Fibroblast of lung (primary cell): ENCODE measurements at regions not wholly inside any gene's neighbourhood (a gene's known extent, or its start where the extent isn't known, plus 50 kb on each side); places are given as distances from the start of the nearest gene placed in this dataset.

Experiments
- EZH2 ChIP-seq: IDR thresholded peaks from 2 replicates; pipeline ENCODE4 v1.5.1; 2012; ENCODE audit warnings: low read length, control low read depth, mild to moderate bottlenecking; ENCODE audit errors: missing control alignments
- TF ChIP-seq, protein P1 (sequence below), 2 donors: IDR thresholded peaks in 1 of 2; conservative IDR thresholded peaks in 1 of 2; 1 replicate in 1 of 2; 2 replicates in 1 of 2; pipeline ENCODE4 v1.5.1; 2011 to 2012; ENCODE audit warnings: low read length in 2 of 2, control low read depth in 1 of 2, inconsistent platforms in 1 of 2, low read depth in 1 of 2, mild to moderate bottlenecking in 1 of 2

DNA sequence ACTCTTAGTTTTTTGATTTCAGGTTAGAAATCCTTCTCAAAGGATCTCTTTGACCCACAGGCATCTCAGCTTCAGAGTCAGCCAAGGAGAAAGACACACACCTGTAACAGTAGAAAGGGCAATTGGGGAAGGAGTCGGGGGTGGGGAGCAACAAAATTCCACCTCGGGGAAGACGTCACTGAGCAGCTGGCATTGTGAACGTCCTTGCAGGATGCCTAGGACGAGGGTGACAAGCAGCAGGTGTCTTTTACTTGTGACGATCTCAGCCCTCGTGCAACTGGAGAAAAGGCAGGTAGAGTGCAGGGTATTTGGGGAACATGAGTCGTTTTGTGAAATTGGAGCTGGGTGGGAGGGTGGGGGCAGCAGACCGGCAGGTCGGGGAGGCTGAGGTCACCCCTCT is 627.0 kb downstream of the ACTR3B start:
- TF ChIP-seq, protein P1, sequence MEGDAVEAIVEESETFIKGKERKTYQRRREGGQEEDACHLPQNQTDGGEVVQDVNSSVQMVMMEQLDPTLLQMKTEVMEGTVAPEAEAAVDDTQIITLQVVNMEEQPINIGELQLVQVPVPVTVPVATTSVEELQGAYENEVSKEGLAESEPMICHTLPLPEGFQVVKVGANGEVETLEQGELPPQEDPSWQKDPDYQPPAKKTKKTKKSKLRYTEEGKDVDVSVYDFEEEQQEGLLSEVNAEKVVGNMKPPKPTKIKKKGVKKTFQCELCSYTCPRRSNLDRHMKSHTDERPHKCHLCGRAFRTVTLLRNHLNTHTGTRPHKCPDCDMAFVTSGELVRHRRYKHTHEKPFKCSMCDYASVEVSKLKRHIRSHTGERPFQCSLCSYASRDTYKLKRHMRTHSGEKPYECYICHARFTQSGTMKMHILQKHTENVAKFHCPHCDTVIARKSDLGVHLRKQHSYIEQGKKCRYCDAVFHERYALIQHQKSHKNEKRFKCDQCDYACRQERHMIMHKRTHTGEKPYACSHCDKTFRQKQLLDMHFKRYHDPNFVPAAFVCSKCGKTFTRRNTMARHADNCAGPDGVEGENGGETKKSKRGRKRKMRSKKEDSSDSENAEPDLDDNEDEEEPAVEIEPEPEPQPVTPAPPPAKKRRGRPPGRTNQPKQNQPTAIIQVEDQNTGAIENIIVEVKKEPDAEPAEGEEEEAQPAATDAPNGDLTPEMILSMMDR (conservative IDR thresholded peaks at IDR 0.05 in 1 of 2, IDR thresholded peaks at IDR 0.05 in 1 of 2; ENCODE audit: low read depth in 1 of 2, low read length in 2 of 2), result no peak
- TF ChIP-seq EZH2, result no peak
